GM12872 (cell line): ENCODE measurements at regions not wholly inside any gene's neighbourhood (a gene's known extent, or its start where the extent isn't known, plus 50 kb on each side); places are given as distances from the start of the nearest gene placed in this dataset.

Experiments
- CTCF ChIP-seq: IDR thresholded peaks from 3 replicates; pipeline ENCODE4 v1.5.1; 2011; ENCODE audit warnings: low read depth, mild to moderate bottlenecking, low read length, moderate library complexity; ENCODE audit not compliant: insufficient read depth

- TF ChIP-seq CTCF, result no peak
These were observed 1092.3 kb downstream of the TUSC7 start for GRCh38 chr3:117801912-117802239.

DNA sequence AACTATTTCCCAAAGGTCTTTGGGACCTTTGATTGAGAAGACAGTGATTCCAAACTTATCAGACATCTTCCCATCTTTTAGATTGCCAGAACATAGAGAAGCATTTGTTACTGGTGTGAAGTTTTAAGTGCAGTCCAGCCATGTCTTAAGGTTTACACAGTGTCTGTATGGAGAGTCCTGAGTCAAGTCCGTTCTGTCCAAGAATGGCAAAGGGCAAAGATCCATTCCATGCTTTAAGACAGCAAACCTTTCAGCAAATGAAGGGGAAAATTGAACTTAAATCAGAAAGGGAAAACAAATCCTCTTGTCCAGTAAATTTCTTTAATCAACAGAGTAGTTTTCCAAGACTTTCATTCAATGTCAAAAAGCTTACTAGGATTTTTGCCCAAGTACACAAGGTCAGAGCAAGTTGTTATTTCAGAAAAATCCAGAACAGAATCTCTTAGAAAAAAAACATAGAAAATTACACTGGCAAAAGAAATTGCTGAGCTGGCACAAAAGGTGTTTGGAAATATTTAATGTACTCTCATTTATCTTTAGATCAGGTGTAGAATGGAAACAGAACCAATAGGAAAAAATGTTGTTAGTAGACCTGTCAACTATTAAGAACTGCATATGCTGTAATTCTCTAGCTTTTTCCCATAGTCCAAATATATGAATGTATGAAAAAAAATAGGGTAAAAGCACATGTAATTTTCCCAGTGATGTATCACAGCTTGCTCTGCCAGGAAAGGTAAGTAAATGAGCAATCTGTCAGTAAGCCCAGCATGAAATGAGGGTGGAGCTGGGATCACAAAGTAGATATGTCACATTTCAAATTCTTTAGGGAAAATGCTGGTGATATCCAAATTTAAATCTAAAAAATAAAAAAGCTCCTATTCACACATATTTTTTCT lies 1099.9 kb downstream of the TUSC7 start:
- no peak for TF ChIP-seq CTCF

GRCh38 chr3:117811786-117812185 lies 1102.2 kb downstream of the TUSC7 start:
- TF ChIP-seq CTCF, result no peak

- TF ChIP-seq CTCF, result no peak
These were observed 1105.4 kb downstream of the TUSC7 start for GRCh38 chr3:117814975-117815374.

- TF ChIP-seq CTCF, result no peak
These were observed 1107.5 kb downstream of the TUSC7 start for GRCh38 chr3:117817103-117817502.

- no peak for TF ChIP-seq CTCF
These were observed 1109.0 kb downstream of the TUSC7 start for GRCh38 chr3:117818592-117818991.

- no peak for TF ChIP-seq CTCF
These were observed 1111.2 kb downstream of the TUSC7 start for GRCh38 chr3:117820658-117821299.
